SJCRH30 (cell line): ENCODE measurements at regions not wholly inside any gene's neighbourhood (a gene's known extent, or its start where the extent isn't known, plus 50 kb on each side); places are given as distances from the start of the nearest gene placed in this dataset.
"Not testable (repeated sequence)": the region's sequence is repeated elsewhere in the genome, so short reads cannot be mapped to it uniquely, and the experiment has no call there.

Experiments
- DNase-seq, 2 experiments: peaks; one replicate each; pipeline ENCODE4 v3.0.0-alpha.2; 2015 to 2020
- H3K27ac ChIP-seq: fragments of 250-450 bp; sonication (Bioruptor Pico); 2 replicates; pipeline ENCODE4 v1.5.1; 2020; ENCODE audit warnings: mild to moderate bottlenecking, moderate library complexity
- H3K27me3 ChIP-seq: fragments of 250-450 bp; sonication (Bioruptor Pico); 2 replicates; pipeline ENCODE4 v1.5.1; 2020; ENCODE audit warnings: mild to moderate bottlenecking, moderate library complexity
- H3K36me3 ChIP-seq: fragments of 250-450 bp; sonication (Bioruptor Pico); 2 replicates; pipeline ENCODE4 v1.5.1; 2020; ENCODE audit warnings: mild to moderate bottlenecking, moderate library complexity
- H3K4me1 ChIP-seq: fragments of 250-450 bp; sonication (Bioruptor Pico); 2 replicates; pipeline ENCODE4 v1.5.1; 2020; ENCODE audit warnings: mild to moderate bottlenecking, moderate library complexity
- H3K4me3 ChIP-seq: fragments of 250-450 bp; sonication (Bioruptor Pico); 2 replicates; pipeline ENCODE4 v1.5.1; 2020; ENCODE audit warnings: mild to moderate bottlenecking, moderate library complexity
- H3K9me3 ChIP-seq: fragments of 250-450 bp; sonication (Bioruptor Pico); replicated peaks from 2 replicates; pipeline ENCODE4 v1.5.1; 2020; ENCODE audit warnings: mild to moderate bottlenecking, moderate library complexity

GRCh38 chr20:29687438-29687837, 1570.0 kb upstream of the DEFB115 start:
- H3K36me3 ChIP-seq = no peaks in the 10 kb centered on the region
- no peaks in the 10 kb centered on the region for H3K4me1 ChIP-seq
- no peaks in the 10 kb centered on the region for H3K9me3 ChIP-seq
- H3K4me3 ChIP-seq = no peak overlapping the region
- no peak overlapping the region for H3K27ac ChIP-seq
- no peak for DNase-seq
- 0 out of 2 replicates have a peak, but pooled peaks cover 4% of the 10 kb centered on the region for H3K27me3 ChIP-seq

GRCh38 chr20:29689411-29690225, 1567.8 kb upstream of the DEFB115 start:
- no peaks in the 10 kb centered on the region for H3K4me1 ChIP-seq
- no peak overlapping the region for H3K27ac ChIP-seq
- no peaks in the 10 kb centered on the region for H3K9me3 ChIP-seq
- H3K36me3 ChIP-seq = no peaks in the 10 kb centered on the region
- no peak overlapping the region for H3K4me3 ChIP-seq
- H3K27me3 ChIP-seq = peaks cover 4% of the 10 kb centered on the region; the same call in 1 of the 2 replicates
- no peak for DNase-seq

DNA sequence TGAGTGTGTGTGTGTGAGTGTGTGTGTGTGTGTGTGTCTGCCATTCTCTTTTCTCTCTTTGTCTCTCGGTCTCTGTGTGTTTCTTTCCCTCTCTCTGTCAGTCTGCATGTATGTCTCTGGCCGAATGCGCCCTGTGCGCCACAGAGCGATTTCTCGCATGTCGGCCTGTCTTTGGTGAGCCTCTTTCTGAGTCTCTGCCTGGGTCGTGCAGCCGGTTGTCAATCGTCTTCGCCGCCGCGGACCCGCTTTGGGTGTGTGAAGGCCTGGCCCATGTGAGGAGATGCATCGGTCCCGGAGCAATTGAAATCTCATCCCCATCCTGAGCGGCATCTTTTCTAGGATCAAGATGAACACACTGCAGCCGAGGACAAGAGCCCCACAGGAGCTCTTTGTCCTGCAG, 1567.2 kb upstream of the DEFB115 start:
- peaks cover 4% of the 10 kb centered on the region; the same call in 1 of the 2 replicates for H3K27me3 ChIP-seq
- H3K36me3 ChIP-seq = no peaks in the 10 kb centered on the region
- no peaks in the 10 kb centered on the region for H3K4me1 ChIP-seq
- no peak for DNase-seq
- H3K4me3 ChIP-seq = no peak overlapping the region
- H3K27ac ChIP-seq = no peak overlapping the region
- H3K9me3 ChIP-seq = no peaks in the 10 kb centered on the region

GRCh38 chr20:29740601-29740950, 1516.9 kb upstream of the DEFB115 start:
- Histone ChIP-seq H3K36me3 (no peaks in the 10 kb centered on the region), H3K4me1 (no peaks in the 10 kb centered on the region), H3K27ac (no peak overlapping the region), H3K4me3 (no peak overlapping the region), H3K27me3 (no peaks in the 10 kb centered on the region), H3K9me3 (peaks cover 2% of the 10 kb centered on the region; the same call in 1 of the 2 replicates)
- no peak for DNase-seq

- no peaks in the 10 kb centered on the region for H3K36me3 ChIP-seq
- no peaks in the 10 kb centered on the region for H3K4me1 ChIP-seq
- no peak overlapping the region for H3K27ac ChIP-seq
- no peaks in the 10 kb centered on the region for H3K27me3 ChIP-seq
- H3K4me3 ChIP-seq = no peak overlapping the region
- peaks cover 2% of the 10 kb centered on the region; the same call in 1 of the 2 replicates for H3K9me3 ChIP-seq
- no peak for DNase-seq
Measured at GRCh38 chr20:29740951-29741593, 1516.4 kb upstream of the DEFB115 start.

GRCh38 chr20:29741594-29741893, 1515.9 kb upstream of the DEFB115 start:
- no peak overlapping the region for H3K4me3 ChIP-seq
- no peak overlapping the region for H3K27ac ChIP-seq
- H3K4me1 ChIP-seq = no peaks in the 10 kb centered on the region
- no peaks in the 10 kb centered on the region for H3K27me3 ChIP-seq
- no peak for DNase-seq
- H3K36me3 ChIP-seq = no peaks in the 10 kb centered on the region
- peaks cover 2% of the 10 kb centered on the region; the same call in 1 of the 2 replicates for H3K9me3 ChIP-seq

DNA sequence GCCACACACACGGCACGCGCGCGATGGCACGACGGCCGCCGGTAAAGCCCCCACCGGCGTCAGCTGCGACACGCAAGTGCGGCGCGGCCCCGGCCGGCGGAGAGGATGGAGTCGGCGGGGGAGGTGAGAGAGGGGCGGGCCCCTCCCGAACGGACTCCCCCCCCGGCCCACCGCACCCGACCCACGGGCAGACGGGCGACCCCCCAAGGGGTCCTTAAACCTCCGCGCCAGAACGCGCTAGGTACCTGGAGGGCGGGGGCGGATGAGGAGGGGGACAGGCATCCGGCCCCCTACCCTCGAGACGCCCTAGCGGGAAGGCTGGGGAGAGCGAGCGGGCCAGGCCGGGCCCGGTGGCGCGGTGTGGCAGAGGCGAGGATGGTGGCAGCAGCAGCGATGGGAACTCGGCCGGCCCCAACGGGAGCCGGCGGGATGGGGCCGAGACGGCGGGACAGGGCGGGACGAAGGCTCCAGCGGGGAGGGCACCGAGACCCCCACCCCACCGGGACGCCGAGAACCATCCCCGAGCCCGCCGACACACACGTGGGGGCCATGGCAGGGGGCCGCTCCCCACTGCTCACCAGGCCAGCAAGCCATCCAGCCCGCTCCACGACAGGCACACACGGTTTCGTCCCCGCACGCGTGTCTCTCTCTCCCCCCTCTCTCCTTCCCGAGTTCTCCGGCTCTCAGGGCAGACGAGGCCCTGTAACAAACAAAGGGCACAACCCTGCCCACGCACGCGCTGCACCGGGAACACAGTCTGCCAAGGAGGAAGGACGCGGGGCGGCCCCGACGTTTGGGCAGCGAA, 1515.4 kb upstream of the DEFB115 start:
- peaks cover 2% of the 10 kb centered on the region; the same call in 1 of the 2 replicates for H3K9me3 ChIP-seq
- H3K27ac ChIP-seq = no peak overlapping the region

DNA sequence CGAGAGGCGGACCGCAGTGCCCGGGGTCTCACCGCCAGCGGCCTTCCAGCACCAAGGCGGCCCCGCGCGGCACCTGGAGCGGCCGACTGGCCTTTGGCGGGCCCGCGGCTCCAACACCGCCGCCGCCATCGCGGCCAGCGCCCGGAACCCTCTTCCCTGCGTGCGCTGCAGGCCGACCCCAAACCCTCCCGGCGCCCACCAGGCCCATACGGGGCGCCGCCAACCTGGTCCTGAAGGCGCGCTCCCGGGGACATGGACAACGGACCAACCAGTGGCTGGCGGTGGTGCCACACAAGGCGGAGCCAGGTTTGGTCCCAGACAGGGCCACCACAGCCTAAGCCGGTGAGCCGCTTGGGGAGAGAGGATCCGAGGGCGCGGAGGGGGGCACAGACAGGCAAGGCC, 1514.8 kb upstream of the DEFB115 start:
- Histone ChIP-seq H3K27me3 (no peaks in the 10 kb centered on the region), H3K36me3 (no peaks in the 10 kb centered on the region), H3K4me1 (no peaks in the 10 kb centered on the region), H3K27ac (no peak overlapping the region), H3K9me3 (no peaks in the 10 kb centered on the region), H3K4me3 (no peak overlapping the region)
- no peak for DNase-seq

More for the DNA sequence above, 1515.4 kb upstream of the DEFB115 start:
- H3K36me3 ChIP-seq = no peaks in the 10 kb centered on the region
- no peaks in the 10 kb centered on the region for H3K27me3 ChIP-seq
- no peak for DNase-seq
- no peaks in the 10 kb centered on the region for H3K4me1 ChIP-seq
- H3K4me3 ChIP-seq = no peak overlapping the region

GRCh38 chr20:29743101-29743931, 1514.1 kb upstream of the DEFB115 start:
- DNase-seq = no peak
- no peak overlapping the region for H3K27ac ChIP-seq
- H3K4me3 ChIP-seq = no peak overlapping the region
- no peaks in the 10 kb centered on the region for H3K9me3 ChIP-seq
- no peaks in the 10 kb centered on the region for H3K27me3 ChIP-seq
- no peaks in the 10 kb centered on the region for H3K36me3 ChIP-seq
- H3K4me1 ChIP-seq = no peaks in the 10 kb centered on the region

DNA sequence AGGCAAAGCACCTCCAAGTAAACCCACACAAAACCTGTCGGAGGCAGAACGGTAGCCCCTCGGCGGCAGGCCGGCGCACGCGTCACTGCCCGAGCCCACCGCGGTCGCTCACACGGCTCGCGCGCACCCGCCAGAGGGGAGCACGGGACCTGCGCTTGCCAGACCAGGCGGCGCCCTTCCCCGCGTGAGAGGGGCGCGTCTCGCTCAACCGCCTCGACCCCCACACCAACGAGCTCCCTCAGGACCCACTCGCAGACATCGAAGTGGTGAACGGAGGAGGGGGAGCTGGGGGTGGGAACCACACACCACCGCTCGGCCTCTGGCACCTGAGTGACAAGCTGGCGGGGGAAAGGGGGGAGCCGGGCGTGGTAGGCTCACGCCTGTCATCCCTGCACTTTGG, 1513.4 kb upstream of the DEFB115 start:
- H3K4me1 ChIP-seq = no peaks in the 10 kb centered on the region
- H3K9me3 ChIP-seq = no peaks in the 10 kb centered on the region
- DNase-seq = no peak
- no peak overlapping the region for H3K4me3 ChIP-seq
- no peaks in the 10 kb centered on the region for H3K27me3 ChIP-seq
- H3K27ac ChIP-seq = no peak overlapping the region
- no peaks in the 10 kb centered on the region for H3K36me3 ChIP-seq

DNA sequence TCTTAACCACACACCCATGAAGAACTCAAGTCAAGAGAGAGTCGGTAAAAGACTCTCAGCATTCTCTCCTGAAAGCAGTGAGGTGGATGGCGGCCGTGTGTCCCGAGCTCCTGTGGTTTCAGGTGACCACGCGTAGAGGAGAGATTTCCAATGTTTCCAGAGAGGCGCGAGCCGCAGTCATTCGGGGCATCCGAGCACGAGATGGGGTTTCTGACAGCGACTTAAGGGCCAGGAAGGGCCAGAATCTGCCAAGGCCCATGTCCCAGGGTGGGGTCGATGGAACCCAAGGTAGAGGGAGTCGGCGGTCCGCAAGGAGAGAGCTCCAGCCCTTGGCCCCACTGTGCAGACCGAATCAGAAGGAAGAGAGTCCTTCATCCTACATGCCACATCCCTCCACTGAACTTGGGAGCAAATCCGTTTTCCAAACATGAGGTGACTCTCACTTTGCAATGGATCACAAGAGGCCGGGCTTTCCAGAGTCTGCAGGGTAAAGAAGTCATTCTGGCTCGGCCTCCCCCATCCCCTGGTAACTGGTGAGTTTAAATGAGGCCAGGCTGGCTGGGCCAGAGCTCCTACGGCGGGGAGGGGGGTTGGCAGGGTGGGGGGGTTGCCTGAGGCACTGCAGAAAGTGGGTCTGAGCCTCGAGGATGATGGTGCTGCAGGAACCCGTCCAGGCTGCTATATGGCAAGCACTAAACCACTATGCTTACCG, 1511.8 kb upstream of the DEFB115 start:
- H3K9me3 ChIP-seq, H3K4me3 ChIP-seq, DNase-seq, H3K27me3 ChIP-seq, H3K4me1 ChIP-seq, H3K36me3 ChIP-seq, H3K27ac ChIP-seq: not testable (repeated sequence)

DNA sequence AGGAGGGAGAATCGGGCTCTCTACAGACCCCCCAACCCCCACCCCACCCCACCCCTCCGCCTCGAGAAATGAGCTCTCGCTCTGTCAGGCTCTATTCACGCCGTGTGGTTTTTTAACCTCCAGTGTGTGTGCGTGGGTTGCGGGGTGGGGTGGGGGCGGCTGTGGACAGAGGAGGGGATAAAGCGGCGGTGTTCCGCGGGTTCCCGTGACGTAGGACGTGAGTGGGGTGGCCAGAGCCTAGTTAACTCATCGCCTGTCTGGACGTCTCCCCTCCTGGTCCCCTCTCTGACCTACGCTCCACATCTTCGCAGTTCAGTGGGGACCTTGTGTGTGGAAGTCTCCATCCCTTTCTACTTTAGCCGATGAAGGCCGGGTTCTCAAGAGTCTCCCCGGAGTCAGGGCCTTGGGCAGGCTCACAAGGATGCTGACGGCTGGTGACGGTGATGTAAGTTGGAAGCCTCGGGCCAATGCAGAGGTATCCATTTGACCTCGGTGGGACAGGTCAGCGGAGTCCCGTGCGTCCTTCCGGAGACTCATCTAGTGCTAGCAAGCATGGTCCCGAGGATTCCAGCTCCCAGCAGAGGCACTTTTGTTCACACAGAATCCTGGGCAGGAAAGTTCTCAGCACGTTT, 1507.1 kb upstream of the DEFB115 start:
- Histone ChIP-seq H3K9me3 (no peaks in the 10 kb centered on the region), H3K27ac (no peak overlapping the region), H3K36me3 (no peaks in the 10 kb centered on the region), H3K27me3 (no peaks in the 10 kb centered on the region), H3K4me3 (no peak overlapping the region), H3K4me1 (no peaks in the 10 kb centered on the region)
- no peak for DNase-seq

GRCh38 chr20:29752644-29753425, 1504.6 kb upstream of the DEFB115 start:
- H3K27me3 ChIP-seq, H3K36me3 ChIP-seq, H3K9me3 ChIP-seq, H3K4me1 ChIP-seq, DNase-seq, H3K4me3 ChIP-seq, H3K27ac ChIP-seq: not testable (repeated sequence)
